ENCODE measurements at regions not wholly inside any gene's neighbourhood (a gene's known extent, or its start where the extent isn't known, plus 50 kb on each side); places are given as distances from the start of the nearest gene placed in this dataset.

DNA sequence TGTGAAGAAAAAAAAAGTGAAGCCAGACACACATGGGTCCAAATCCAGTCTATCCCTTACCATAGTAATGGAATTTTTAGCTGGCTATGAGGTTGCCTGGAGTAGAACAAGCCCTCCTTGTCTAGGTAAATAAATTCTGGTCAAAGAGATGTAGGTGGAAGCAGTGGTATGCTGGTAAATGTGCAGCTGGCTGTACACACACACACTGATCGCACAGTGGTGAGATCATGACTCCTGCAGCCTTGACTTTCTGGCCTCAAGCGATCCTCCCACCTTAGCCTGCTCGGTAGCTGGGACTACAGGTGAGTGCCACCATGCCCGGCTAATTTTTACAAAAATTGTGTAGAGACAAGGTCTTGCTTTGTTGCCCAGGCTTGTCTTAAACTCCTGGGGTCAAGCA is 90.5 kb upstream of the FBXO11 start:
- Histone ChIP-seq H3K4me3 (replicated peaks in 1 of 3) (no peak overlapping the region), H3K4me1 (no peaks in the 10 kb centered on the region), H3K27me3 (no peaks in the 10 kb centered on the region), H3K9me3 (no peaks in the 10 kb centered on the region), H3K27ac (no peak overlapping the region), H3K36me3 (no peaks in the 10 kb centered on the region)
- DNase-seq, result no peak
- 91 to 95% methylated on average over 4 of the region's 4 CpGs for WGBS, 2 donors
- intact Hi-C loops (cut with DNase I), result no loop called here
- TF ChIP-seq, protein P1, sequence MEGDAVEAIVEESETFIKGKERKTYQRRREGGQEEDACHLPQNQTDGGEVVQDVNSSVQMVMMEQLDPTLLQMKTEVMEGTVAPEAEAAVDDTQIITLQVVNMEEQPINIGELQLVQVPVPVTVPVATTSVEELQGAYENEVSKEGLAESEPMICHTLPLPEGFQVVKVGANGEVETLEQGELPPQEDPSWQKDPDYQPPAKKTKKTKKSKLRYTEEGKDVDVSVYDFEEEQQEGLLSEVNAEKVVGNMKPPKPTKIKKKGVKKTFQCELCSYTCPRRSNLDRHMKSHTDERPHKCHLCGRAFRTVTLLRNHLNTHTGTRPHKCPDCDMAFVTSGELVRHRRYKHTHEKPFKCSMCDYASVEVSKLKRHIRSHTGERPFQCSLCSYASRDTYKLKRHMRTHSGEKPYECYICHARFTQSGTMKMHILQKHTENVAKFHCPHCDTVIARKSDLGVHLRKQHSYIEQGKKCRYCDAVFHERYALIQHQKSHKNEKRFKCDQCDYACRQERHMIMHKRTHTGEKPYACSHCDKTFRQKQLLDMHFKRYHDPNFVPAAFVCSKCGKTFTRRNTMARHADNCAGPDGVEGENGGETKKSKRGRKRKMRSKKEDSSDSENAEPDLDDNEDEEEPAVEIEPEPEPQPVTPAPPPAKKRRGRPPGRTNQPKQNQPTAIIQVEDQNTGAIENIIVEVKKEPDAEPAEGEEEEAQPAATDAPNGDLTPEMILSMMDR (IDR thresholded peaks at IDR 0.05), result no peak
- TF ChIP-seq POLR2A (IDR thresholded peaks at IDR 0.05), result no peak

DNA sequence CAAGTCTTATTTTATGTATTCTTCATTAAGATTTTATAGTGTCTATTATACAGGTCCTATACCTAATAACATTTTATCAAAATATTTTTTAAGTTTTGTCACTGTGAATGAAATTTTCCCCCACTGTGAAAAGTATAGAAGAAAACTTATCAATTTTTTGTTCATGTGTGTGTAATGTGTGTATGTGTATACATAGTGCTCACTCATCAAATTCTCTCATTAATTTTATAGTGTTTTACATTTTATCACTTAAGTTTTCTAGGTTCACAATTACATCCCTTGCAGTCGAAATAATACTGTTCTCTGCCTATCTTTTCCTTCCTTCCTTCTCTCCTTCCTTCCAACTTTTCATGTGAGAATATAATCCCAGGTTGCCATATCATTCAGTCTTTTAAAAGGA is 93.2 kb upstream of the FBXO11 start:
- no peak overlapping the region for H3K4me3 ChIP-seq (replicated peaks in 1 of 3)
- no peak overlapping the region for H3K27ac ChIP-seq
- H3K36me3 ChIP-seq, result no peaks in the 10 kb centered on the region
- H3K4me1 ChIP-seq, result no peaks in the 10 kb centered on the region
- 77 to 87% methylated on average over 1 of the region's 1 CpG for WGBS, 2 donors
- intact Hi-C loops (cut with DNase I), result no loop called here
- no peak for DNase-seq
- no peaks in the 10 kb centered on the region for H3K9me3 ChIP-seq
- TF ChIP-seq, protein P1 (IDR thresholded peaks at IDR 0.05), result no peak
- no peak for TF ChIP-seq POLR2A (IDR thresholded peaks at IDR 0.05)
- no peaks in the 10 kb centered on the region for H3K27me3 ChIP-seq

DNA sequence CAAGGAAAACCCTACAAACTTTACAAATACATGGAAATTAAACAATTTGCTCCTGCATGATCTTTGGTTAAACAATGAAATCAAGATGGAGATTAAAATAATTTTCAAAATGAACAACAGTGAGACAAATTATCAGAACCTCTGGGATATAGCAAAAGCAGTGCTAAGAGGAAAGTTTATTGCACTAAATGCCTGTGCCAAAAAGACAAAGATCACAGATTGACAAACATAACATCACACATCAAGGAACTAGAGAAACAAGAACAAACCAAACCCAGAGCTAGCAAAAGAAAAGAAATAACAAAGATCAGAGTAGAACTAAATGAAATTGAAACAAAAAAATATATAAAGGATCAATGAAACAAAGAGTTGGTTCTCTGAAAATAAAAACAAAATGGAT is 95.2 kb upstream of the FBXO11 start:
- H3K9me3 ChIP-seq, result no peaks in the 10 kb centered on the region
- H3K4me3 ChIP-seq (replicated peaks in 1 of 3), result no peak overlapping the region
- H3K27me3 ChIP-seq, result no peaks in the 10 kb centered on the region
- no peak for DNase-seq
- TF ChIP-seq, protein P1 (IDR thresholded peaks at IDR 0.05), result no peak
- no peak for TF ChIP-seq POLR2A (IDR thresholded peaks at IDR 0.05)
- no peak overlapping the region for H3K27ac ChIP-seq
- H3K4me1 ChIP-seq, result no peaks in the 10 kb centered on the region
- intact Hi-C loops (cut with DNase I), result no loop called here
- no peaks in the 10 kb centered on the region for H3K36me3 ChIP-seq

DNA sequence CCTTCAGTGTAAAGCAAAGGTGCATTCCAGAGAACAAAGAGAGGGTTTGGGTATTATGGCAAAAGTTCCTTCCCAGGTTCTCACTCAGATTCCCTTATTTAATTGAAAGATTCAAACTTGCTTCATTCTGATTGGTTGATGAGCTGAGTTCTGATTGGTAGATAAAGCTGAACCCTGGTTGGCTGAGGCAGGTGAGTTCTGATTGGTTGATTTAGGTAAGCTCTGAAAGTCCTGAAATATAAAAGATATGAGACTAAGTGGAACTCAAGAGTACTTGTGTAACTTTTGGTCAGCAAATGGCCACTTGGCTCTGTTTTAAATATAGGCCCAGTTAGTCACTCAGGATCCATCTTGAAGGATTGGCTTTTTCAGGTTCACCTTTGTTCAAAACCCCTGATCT is 99.8 kb upstream of the FBXO11 start:
- no peaks in the 10 kb centered on the region for H3K36me3 ChIP-seq
- H3K27me3 ChIP-seq, result no peaks in the 10 kb centered on the region
- H3K9me3 ChIP-seq, result no peaks in the 10 kb centered on the region
- no peak overlapping the region for H3K27ac ChIP-seq
- DNase-seq, result no peak
- intact Hi-C loops (cut with DNase I), result no loop called here
- TF ChIP-seq, protein P1 (IDR thresholded peaks at IDR 0.05), result no peak
- TF ChIP-seq POLR2A (IDR thresholded peaks at IDR 0.05), result no peak
- no peaks in the 10 kb centered on the region for H3K4me1 ChIP-seq
- H3K4me3 ChIP-seq (replicated peaks in 1 of 3), result no peak overlapping the region

DNA sequence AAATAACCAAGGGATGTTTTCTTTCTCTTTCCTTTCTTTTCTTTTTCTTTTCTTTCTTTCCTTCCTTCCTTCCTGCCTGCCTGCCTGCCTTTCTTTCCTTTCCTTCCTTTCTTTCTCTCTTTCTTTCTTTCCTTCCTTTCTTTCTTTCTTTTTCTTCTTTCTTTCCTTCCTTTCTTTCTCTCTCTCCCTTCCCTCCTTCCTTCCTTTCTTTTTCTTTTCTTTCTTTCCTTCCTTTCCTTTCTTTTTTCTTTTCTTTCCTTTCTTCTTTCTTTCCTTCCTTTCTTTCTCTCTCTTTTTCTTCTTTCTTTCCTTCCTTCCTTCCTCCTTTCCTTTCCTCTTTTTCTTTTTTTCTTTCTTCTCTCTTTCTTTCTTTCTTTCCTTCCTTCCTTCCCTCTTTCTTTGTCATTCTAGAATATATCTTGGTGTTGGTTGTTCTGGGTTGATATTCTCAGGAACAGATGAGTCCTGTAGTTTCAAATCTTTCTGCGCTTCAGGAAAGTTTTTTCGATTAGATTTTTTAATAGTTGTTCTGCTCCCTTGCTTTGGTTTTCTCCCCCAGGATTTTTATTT is 101.5 kb upstream of the FBXO11 start:
- Histone ChIP-seq H3K4me1 (no peaks in the 10 kb centered on the region), H3K9me3 (no peaks in the 10 kb centered on the region), H3K36me3 (no peaks in the 10 kb centered on the region), H3K27ac (no peak overlapping the region), H3K4me3 (replicated peaks in 1 of 3) (no peak overlapping the region), H3K27me3 (no peaks in the 10 kb centered on the region)
- 96 to 97% methylated on average over 2 of the region's 2 CpGs for WGBS, 2 donors
- intact Hi-C loops (cut with DNase I), result no loop called here
- no peak for TF ChIP-seq POLR2A (IDR thresholded peaks at IDR 0.05)
- TF ChIP-seq, protein P1 (IDR thresholded peaks at IDR 0.05), result no peak
- DNase-seq, result no peak
